IMR-90 (cell line): ENCODE measurements at regions not wholly inside any gene's neighbourhood (a gene's known extent, or its start where the extent isn't known, plus 50 kb on each side); places are given as distances from the start of the nearest gene placed in this dataset.

Experiments used
- ATAC-seq: fragments of 200-7000 bp; cut with Tn5 transposase; 2 replicates; pipeline ENCODE4 v1.9.1; 2020; ENCODE audit warnings: low read depth, mild to moderate bottlenecking, moderate library complexity
- BruUV-seq: library from RNA; stranded (reverse); fragments of 400-500 nt; replicated peaks from 2 replicates; lab custom pipeline; 2021; lab: Mats Ljungman, UMichigan
- CTCF ChIA-PET: fragments of 300-600 bp; formaldehyde crosslinking; extraction: SDS; loops from one replicate; lab custom pipeline; 2021; ENCODE audit warnings: antibody characterized with exemption; lab: Yijun Ruan, JAX
- POLR2A ChIA-PET: fragments of 300-600 bp; sonication (Branson Sonifier 250); formaldehyde crosslinking; loops from one replicate; lab custom pipeline; 2022; ENCODE audit warnings: antibody characterized with exemption; ENCODE audit not compliant: unreplicated experiment; lab: Charles Lee
- DNase-seq: peaks from one replicate; pipeline ENCODE4 v3.0.0; 2013
- H2AFZ ChIP-seq: replicated peaks from 2 replicates; pipeline ENCODE3; 2013; ENCODE audit warnings: low read length, mild to moderate bottlenecking; ENCODE audit not compliant: poor library complexity
- H2AK5ac ChIP-seq: 2 replicates; pipeline ENCODE4 v1.6.1; 2013; ENCODE audit warnings: low read depth, low read length, inconsistent platforms
- H2AK9ac ChIP-seq: replicated peaks from 2 replicates; pipeline ENCODE3; 2013; ENCODE audit warnings: mild to moderate bottlenecking, low read depth, low read length, moderate library complexity; ENCODE audit not compliant: poor library complexity
- H2BK120ac ChIP-seq: 2 replicates; pipeline ENCODE4 v1.6.1; 2013; ENCODE audit warnings: low read depth, low read length, inconsistent platforms
- H2BK15ac ChIP-seq: 3 replicates; pipeline ENCODE4 v1.6.1; 2013; ENCODE audit warnings: low read depth, low read length, inconsistent platforms
- H2BK20ac ChIP-seq: 2 replicates; pipeline ENCODE4 v1.6.1; 2013; ENCODE audit warnings: low read depth, mild to moderate bottlenecking, inconsistent platforms, low read length, moderate library complexity
- H2BK5ac ChIP-seq: 2 replicates; pipeline ENCODE4 v1.6.1; 2013; ENCODE audit warnings: mild to moderate bottlenecking, low read depth, low read length, inconsistent platforms; ENCODE audit not compliant: poor library complexity, severe bottlenecking
- H3K14ac ChIP-seq: replicated peaks from 2 replicates; pipeline ENCODE4 v1.6.1; 2013; ENCODE audit warnings: low read depth, low read length, inconsistent platforms
- H3K18ac ChIP-seq: 2 replicates; pipeline ENCODE4 v1.6.1; 2013; ENCODE audit warnings: low read depth, low read length, control low read depth
- H3K23ac ChIP-seq: 2 replicates; pipeline ENCODE4 v1.6.1; 2013; ENCODE audit warnings: low read depth, low read length, inconsistent platforms
- H3K27ac ChIP-seq: 2 replicates; pipeline ENCODE4 v1.5.1; 2013; ENCODE audit warnings: mild to moderate bottlenecking, control low read depth, low read length; ENCODE audit not compliant: insufficient read depth
- H3K27me3 ChIP-seq: 2 replicates; pipeline ENCODE4 v1.6.1; 2013; ENCODE audit warnings: low read length; ENCODE audit not compliant: control insufficient read depth, insufficient read depth
- H3K36me3 ChIP-seq: 2 replicates; pipeline ENCODE4 v1.6.1; 2013; ENCODE audit warnings: low read length, mixed read lengths; ENCODE audit not compliant: control insufficient read depth, insufficient read depth
- H3K4ac ChIP-seq: 2 replicates; pipeline ENCODE4 v1.6.1; 2013; ENCODE audit warnings: low read depth, low read length, inconsistent platforms
- H3K4me1 ChIP-seq: 2 replicates; pipeline ENCODE4 v1.6.1; 2013; ENCODE audit warnings: low read length, mixed read lengths; ENCODE audit not compliant: control insufficient read depth, insufficient read depth
- H3K4me2 ChIP-seq: 2 replicates; pipeline ENCODE4 v1.6.1; 2013; ENCODE audit warnings: low read depth, mild to moderate bottlenecking, control low read depth, low read length, moderate library complexity
- H3K4me3 ChIP-seq: 2 replicates; pipeline ENCODE4 v1.5.1; 2013; ENCODE audit warnings: low read depth, mild to moderate bottlenecking, control low read depth, low read length, moderate library complexity; ENCODE audit not compliant: insufficient read depth
- H3K56ac ChIP-seq: 2 replicates; pipeline ENCODE4 v1.6.1; 2013; ENCODE audit warnings: low read length, inconsistent platforms; ENCODE audit not compliant: insufficient read depth; ENCODE audit errors: extremely low read depth
- H3K79me1 ChIP-seq, 2 experiments: 2 replicates each; pipeline ENCODE4 v1.6.1; 2013; ENCODE audit warnings: low read length in 2 of 2, inconsistent platforms in 1 of 2, low read depth in 1 of 2
- H3K9ac ChIP-seq: 2 replicates; pipeline ENCODE4 v1.6.1; 2013; ENCODE audit warnings: low read depth, low read length, control low read depth
- H3K9me1 ChIP-seq: 2 replicates; pipeline ENCODE4 v1.6.1; 2013; ENCODE audit warnings: low read length, inconsistent platforms; ENCODE audit not compliant: insufficient read depth
- H3K9me3 ChIP-seq: 2 replicates; pipeline ENCODE4 v1.6.1; 2013; ENCODE audit warnings: low read length; ENCODE audit not compliant: control insufficient read depth, insufficient read depth
- H4K20me1 ChIP-seq: 2 replicates; pipeline ENCODE4 v1.6.1; 2013; ENCODE audit warnings: low read length, inconsistent platforms; ENCODE audit not compliant: insufficient read depth
- H4K5ac ChIP-seq: 2 replicates; pipeline ENCODE4 v1.6.1; 2013; ENCODE audit warnings: mild to moderate bottlenecking, low read depth, low read length, control low read depth
- H4K8ac ChIP-seq, 2 experiments: 2 replicates each; pipeline ENCODE4 v1.6.1; 2013; ENCODE audit warnings: low read depth in 2 of 2, low read length in 2 of 2, control low read depth in 1 of 2, inconsistent platforms in 1 of 2
- H4K91ac ChIP-seq: 2 replicates; pipeline ENCODE4 v1.6.1; 2013; ENCODE audit warnings: low read depth, low read length, inconsistent platforms; ENCODE audit not compliant: insufficient read depth
- CEBPB ChIP-seq: IDR thresholded peaks from 2 replicates; pipeline ENCODE4 v1.6.1; 2012; ENCODE audit warnings: low read depth, low read length, improper control_type of control experiment
- CHD1 ChIP-seq: IDR thresholded peaks from 2 replicates; pipeline ENCODE4 v1.6.1; 2012; ENCODE audit warnings: low read depth, low read length, improper control_type of control experiment
- FOS ChIP-seq: fragments of 150-350 bp; IDR thresholded peaks from 2 replicates; pipeline ENCODE4 v1.6.1; 2016; ENCODE audit warnings: low read depth, low read length
- MAFK ChIP-seq: IDR thresholded peaks from 2 replicates; pipeline ENCODE4 v1.6.1; 2012; ENCODE audit warnings: low read depth, low read length, improper control_type of control experiment
- MAZ ChIP-seq: IDR thresholded peaks from 2 replicates; pipeline ENCODE4 v1.6.1; 2012; ENCODE audit warnings: low read depth, mild to moderate bottlenecking, low read length, improper control_type of control experiment, moderate library complexity, borderline replicate concordance
- MXI1 ChIP-seq: IDR thresholded peaks from 2 replicates; pipeline ENCODE4 v1.6.1; 2012; ENCODE audit warnings: low read depth, mild to moderate bottlenecking, low read length, moderate library complexity, borderline replicate concordance
- NFE2L2 ChIP-seq: fragments of 150-350 bp; IDR thresholded peaks from 2 replicates; pipeline ENCODE4 v1.6.1; 2016; ENCODE audit warnings: low read depth, mild to moderate bottlenecking, low read length
- POLR2A ChIP-seq: IDR thresholded peaks from 2 replicates; pipeline ENCODE4 v1.6.1; 2012; ENCODE audit warnings: mild to moderate bottlenecking, low read depth, low read length
- RAD21 ChIP-seq: IDR thresholded peaks from 2 replicates; pipeline ENCODE4 v1.6.1; 2012; ENCODE audit warnings: low read length, improper control_type of control experiment
- RCOR1 ChIP-seq: IDR thresholded peaks from 2 replicates; pipeline ENCODE4 v1.6.1; 2012; ENCODE audit warnings: mild to moderate bottlenecking, low read length, improper control_type of control experiment; ENCODE audit not compliant: insufficient replicate concordance
- RFX5 ChIP-seq: IDR thresholded peaks from 2 replicates; pipeline ENCODE4 v1.8.0; 2012; ENCODE audit warnings: low read depth, mild to moderate bottlenecking, low read length, moderate library complexity
- SMC3 ChIP-seq: fragments of 150-350 bp; IDR thresholded peaks from 2 replicates; pipeline ENCODE4 v1.6.1; 2016; ENCODE audit warnings: low read depth, mild to moderate bottlenecking, antibody characterized with exemption, low read length, moderate library complexity
- WGBS, 2 experiments: methylation state at CpG; one replicate each; pipeline versions ENCODE4 v1.1.5 to v1.1.7; 2013; ENCODE audit warnings: missing lambda C conversion rate in 2 of 2; ENCODE audit not compliant: insufficient read length in 1 of 2; ENCODE audit errors: extremely low coverage in 2 of 2; 5-methylcytosine and 5-hydroxymethylcytosine counted together
- dilution Hi-C: fragments of 300-500 bp; cut with HindIII; formaldehyde crosslinking; loops from one replicate; pipeline ENCODE4 v1.14.3; 2018; ENCODE audit warnings: low sequenced_read_pairs; ENCODE audit not compliant: unreplicated experiment
- in situ Hi-C: fragments of 300-500 bp; cut with MboI; formaldehyde crosslinking; loops from 3 replicates; pipeline ENCODE4 v1.14.3; 2019; ENCODE audit warnings: low sequenced_read_pairs, inconsistent platforms, mixed read lengths
- intact Hi-C: fragments of 100-400 bp; cut with micrococcal nuclease; formaldehyde crosslinking; loops from 2 replicates; pipeline ENCODE4 v1.10.0; 2022
- TF ChIP-seq, protein P1 (sequence below): conservative IDR thresholded peaks from 2 replicates; pipeline ENCODE4 v1.5.1; 2012; ENCODE audit warnings: mild to moderate bottlenecking, low read depth, low read length, improper control_type of control experiment
- TF ChIP-seq, protein P2 (sequence below): fragments of 150-350 bp; IDR thresholded peaks from 2 replicates; pipeline ENCODE4 v1.6.1; 2016; ENCODE audit warnings: low read depth, mild to moderate bottlenecking, low read length, moderate library complexity, borderline replicate concordance
- TF ChIP-seq, protein P3 (sequence below): fragments of 150-350 bp; IDR thresholded peaks from 2 replicates; pipeline ENCODE4 v1.6.1; 2017; ENCODE audit warnings: mild to moderate bottlenecking, antibody characterized with exemption, low read length, low read depth

DNA sequence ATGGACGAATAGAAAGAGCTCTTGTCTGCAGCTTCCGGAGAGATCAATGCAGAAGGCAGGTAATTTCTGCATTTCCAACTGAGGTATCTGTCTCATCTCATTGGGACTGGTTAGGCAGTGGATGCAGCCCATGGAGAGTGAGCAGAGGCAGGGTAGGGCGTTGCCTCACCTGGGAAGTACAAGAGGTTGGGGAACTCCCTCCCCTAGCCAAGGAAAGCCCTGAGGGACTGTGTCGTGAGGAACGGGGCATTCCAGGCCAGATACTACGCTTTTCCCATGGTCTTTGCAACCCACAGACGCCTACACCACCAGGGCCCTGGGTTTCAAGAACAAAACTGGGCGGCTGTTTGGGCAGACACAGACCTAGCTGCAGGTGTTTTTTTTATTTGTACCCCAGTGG is 186.3 kb downstream of the ETV1 start:
- no peak overlapping the region for H4K8ac ChIP-seq
- in situ Hi-C loops (no loop called here), intact Hi-C loops (no loop called here), dilution Hi-C loops (no loop called here)
- no peak overlapping the region for H3K4me3 ChIP-seq
- no peaks in the 10 kb centered on the region for H4K20me1 ChIP-seq
- no peaks in the 10 kb centered on the region for H3K9me3 ChIP-seq
- H3K56ac ChIP-seq: no peak overlapping the region
- DNase-seq: no peak
- ChIA-PET CTCF (interaction anchor here (1.4 kb wide), 1 partner anchor 15 kb away, joined by 3 read pairs; no protein-coding TSS in a partner anchor), POLR2A (no interaction called here)
- no peak overlapping the region for H2BK15ac ChIP-seq
- no peaks in the 10 kb centered on the region for H3K36me3 ChIP-seq
- no peak overlapping the region for H3K27ac ChIP-seq
- no peak overlapping the region for H3K9ac ChIP-seq
- H3K79me1 ChIP-seq: no peaks in the 10 kb centered on the region
- H2AK5ac ChIP-seq: no peak overlapping the region
- ATAC-seq: no peak
- H3K18ac ChIP-seq: no peak overlapping the region
- no peaks in the 10 kb centered on the region for H3K9me1 ChIP-seq
- 100% methylated on average over 1 of the region's 8 CpGs; no CpG with 5 or more reads in 1 of the 2 experiments for WGBS, 2 experiments
- no peak overlapping the region for H3K14ac ChIP-seq
- H3K27me3 ChIP-seq: no peaks in the 10 kb centered on the region
- TF ChIP-seq MAZ (no peak), POLR2A (no peak), NFE2L2 (no peak), SMC3 (no peak), MXI1 (no peak), MAFK (no peak), RAD21 (no peak), CHD1 (no peak), FOS (no peak), CEBPB (no peak), RFX5 (no peak), RCOR1 (no peak)
- TF ChIP-seq, protein P1, sequence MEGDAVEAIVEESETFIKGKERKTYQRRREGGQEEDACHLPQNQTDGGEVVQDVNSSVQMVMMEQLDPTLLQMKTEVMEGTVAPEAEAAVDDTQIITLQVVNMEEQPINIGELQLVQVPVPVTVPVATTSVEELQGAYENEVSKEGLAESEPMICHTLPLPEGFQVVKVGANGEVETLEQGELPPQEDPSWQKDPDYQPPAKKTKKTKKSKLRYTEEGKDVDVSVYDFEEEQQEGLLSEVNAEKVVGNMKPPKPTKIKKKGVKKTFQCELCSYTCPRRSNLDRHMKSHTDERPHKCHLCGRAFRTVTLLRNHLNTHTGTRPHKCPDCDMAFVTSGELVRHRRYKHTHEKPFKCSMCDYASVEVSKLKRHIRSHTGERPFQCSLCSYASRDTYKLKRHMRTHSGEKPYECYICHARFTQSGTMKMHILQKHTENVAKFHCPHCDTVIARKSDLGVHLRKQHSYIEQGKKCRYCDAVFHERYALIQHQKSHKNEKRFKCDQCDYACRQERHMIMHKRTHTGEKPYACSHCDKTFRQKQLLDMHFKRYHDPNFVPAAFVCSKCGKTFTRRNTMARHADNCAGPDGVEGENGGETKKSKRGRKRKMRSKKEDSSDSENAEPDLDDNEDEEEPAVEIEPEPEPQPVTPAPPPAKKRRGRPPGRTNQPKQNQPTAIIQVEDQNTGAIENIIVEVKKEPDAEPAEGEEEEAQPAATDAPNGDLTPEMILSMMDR: no peak
- TF ChIP-seq, protein P2, sequence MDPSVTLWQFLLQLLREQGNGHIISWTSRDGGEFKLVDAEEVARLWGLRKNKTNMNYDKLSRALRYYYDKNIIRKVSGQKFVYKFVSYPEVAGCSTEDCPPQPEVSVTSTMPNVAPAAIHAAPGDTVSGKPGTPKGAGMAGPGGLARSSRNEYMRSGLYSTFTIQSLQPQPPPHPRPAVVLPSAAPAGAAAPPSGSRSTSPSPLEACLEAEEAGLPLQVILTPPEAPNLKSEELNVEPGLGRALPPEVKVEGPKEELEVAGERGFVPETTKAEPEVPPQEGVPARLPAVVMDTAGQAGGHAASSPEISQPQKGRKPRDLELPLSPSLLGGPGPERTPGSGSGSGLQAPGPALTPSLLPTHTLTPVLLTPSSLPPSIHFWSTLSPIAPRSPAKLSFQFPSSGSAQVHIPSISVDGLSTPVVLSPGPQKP: no peak
- TF ChIP-seq, protein P3, sequence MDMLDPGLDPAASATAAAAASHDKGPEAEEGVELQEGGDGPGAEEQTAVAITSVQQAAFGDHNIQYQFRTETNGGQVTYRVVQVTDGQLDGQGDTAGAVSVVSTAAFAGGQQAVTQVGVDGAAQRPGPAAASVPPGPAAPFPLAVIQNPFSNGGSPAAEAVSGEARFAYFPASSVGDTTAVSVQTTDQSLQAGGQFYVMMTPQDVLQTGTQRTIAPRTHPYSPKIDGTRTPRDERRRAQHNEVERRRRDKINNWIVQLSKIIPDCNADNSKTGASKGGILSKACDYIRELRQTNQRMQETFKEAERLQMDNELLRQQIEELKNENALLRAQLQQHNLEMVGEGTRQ: no peak
- no peak overlapping the region for H4K5ac ChIP-seq
- no peak overlapping the region for H2AK9ac ChIP-seq
- no peak overlapping the region for H4K91ac ChIP-seq
- H2BK5ac ChIP-seq: no peak overlapping the region
- H3K4me1 ChIP-seq: no peaks in the 10 kb centered on the region
- H3K4me2 ChIP-seq: no peak overlapping the region
- no peak overlapping the region for H2BK20ac ChIP-seq
- no peak overlapping the region for H2AFZ ChIP-seq
- H3K4ac ChIP-seq: no peak overlapping the region
- no TSS peak for BruUV-seq
- no peak overlapping the region for H2BK120ac ChIP-seq
- H3K23ac ChIP-seq: no peak overlapping the region
